ENCODE measurements at regions not wholly inside any gene's neighbourhood (a gene's known extent, or its start where the extent isn't known, plus 50 kb on each side); places are given as distances from the start of the nearest gene placed in this dataset.
A peak's percentile ranks its signal among the peaks of the same experiment; 100 is the strongest.

DNA sequence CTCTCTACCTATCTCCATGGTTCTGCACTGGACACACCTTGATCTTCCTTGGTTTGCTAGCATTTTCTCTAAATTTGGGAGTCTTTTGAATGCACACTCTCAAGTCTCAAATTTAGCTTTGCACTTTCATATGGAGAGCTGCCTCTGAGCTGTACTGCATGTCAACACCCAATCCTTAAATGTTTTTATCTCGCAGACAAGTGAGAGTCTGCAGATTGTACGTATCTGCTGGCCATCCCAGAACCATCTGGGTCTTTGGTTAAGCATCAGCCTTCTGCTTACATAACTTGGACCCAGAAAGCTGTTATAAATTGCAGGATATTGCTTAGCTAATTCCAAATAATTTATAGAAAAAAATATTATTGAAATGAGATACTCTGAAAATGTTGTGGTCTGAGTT is 111.4 kb upstream of the GRAMD2B start:
- no peak for DNase-seq

DNA sequence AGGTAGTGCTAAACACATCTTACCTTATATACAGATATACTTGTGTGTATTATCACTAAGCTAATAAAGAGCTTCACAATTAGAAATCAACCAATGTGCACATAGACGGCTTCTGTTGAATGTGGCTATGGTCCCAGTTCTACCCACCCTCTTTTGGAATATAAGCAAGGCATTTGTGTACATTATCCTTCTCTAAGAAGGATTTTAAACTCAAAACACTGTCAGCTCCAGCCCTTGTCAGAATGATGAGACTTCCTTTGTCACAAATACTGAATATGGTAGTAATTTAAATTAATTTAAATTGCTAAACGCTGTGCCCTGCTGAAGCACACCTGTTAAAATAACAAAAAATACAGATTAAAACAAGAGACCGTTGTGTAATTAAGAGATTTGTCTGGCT is 107.9 kb upstream of the GRAMD2B start:
- no peak for DNase-seq

DNA sequence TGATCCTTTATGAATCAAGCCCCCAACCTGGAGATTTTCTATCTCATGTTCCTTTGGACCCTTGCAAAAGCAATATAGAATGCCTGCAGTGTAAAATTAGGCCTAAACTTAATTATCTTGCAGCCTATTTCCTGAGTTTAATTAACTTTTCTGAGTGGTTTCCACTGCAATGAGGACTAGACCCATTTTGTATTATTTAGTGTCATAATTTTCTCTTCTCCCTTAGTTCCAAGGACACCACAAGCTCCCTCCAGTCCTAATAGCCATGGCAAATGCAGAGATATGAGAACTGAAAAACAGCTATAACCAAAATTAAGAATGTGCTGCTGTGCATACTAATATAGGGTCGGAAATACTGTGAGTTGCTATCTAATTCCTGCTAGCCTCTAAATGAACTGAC is 90.9 kb upstream of the GRAMD2B start:
- DNase-seq, result no peak

DNA sequence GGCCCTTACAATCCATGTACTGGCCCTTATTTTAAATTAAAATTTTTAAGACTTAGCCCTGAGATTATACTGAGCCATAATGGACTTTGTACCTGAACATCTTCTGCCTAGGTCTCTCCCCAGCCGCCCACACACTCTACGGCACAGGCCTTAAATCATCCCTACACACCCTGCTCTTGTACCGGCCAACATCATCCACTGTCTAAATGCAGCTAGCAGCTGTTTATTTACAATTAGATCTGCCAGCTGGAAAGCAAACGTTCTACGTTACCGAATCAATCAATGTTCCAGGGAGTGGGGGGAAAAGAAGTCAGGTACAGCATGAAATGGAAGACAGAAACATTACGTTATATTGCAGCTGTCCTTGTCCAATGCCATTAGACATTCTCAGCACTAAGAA is 88.4 kb upstream of the GRAMD2B start:
- no peak for DNase-seq

DNA sequence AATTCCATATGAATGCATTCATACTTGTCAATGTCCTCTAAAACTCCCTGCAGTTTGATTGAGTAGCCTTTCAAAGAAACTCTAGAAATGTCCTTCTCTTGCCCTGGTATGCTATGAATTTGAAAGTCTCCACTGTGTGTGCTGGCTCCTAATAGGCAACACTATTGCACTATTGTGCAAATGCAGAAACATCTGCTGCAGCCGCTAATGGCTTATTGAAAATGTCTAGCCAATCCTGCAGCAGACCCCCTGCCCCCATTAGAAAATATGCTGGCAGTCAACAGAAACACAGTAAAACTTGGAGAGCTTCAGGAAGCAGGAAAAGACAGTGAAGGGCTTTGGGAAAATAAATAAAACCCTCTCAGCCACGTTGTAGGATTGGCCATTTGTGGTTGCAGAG is 87.3 kb upstream of the GRAMD2B start:
- DNase-seq, result no peak

DNA sequence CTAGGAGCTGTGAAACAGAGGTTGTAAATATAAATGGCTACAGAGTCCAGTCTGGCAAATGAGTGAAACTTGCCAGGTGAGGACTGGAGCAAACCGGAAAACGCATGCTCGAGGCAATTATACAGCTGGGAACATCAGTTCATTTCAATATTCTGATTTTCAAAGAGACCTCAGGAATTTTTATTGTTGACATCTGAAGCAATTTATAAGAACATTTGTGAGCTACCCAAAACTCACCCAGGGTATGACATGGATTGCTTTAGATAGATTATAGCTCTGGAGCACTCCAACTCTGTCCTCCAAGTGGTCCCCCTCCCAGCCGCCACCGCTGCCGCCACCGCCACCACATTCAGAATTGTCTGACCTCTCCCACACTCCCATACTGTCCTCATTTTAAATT is 84.6 kb upstream of the GRAMD2B start:
- DNase-seq, result no peak

DNA sequence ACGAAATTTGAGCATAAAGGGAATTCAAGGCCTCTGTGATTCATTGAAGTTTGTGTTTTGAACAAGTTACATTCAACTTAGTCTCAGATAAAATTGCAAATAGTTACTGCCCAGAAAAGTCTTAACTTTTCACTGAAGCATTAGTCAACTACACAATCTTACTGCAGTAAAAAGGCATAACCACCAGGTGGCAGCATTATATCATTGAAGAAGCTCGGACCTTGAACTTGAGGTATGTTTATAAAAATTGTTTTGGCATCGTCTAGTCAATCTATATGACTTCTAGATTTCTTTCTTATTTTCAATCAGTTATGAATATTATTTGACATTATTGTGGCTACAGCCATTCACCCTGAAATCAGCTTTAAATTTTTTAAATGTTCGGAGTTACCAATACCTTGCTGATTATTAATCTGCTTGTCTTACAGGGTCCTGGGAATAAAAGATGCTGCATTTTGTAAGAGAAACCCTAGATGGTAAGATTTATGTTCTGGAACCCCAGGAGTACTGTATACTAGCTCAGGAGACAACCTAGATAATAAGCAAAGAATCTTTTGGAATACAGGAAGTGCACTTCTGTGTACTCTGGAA is 83.9 kb upstream of the GRAMD2B start:
- peak; percentile 28 for DNase-seq

DNA sequence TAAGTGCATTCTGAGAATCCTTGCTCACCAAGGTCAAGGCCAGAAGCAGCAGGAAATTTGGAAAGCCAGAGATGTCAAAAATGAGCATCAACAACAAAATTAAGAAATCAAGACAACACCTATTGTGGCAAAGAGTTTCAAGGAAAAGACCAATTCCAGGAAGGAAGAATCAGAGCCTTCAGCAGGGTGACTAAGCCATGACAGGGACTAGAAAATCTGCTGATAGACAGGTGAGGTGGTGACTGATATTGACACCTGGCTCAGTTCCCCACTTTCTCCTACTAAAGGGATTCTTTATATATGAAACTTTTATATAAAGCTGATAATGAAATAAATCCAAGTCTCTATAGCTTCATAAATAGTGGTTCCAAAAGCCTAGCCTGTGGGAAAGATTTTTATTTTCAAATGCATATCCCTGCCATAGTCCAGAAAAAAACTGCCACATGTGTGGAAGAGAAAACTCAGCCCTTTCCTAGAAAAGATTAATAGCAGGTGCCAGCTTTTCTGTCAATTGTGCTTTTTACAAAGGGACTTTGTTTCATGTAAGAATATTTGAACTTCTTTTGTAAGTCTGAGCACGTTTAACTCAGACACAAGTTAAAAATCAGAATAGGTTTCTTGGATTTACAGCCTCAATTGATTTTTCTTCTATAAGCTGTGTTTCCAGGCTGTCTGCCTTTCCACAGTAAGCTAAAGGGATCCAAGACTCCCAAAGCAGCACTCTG is 81.1 kb upstream of the GRAMD2B start:
- no peak for DNase-seq

DNA sequence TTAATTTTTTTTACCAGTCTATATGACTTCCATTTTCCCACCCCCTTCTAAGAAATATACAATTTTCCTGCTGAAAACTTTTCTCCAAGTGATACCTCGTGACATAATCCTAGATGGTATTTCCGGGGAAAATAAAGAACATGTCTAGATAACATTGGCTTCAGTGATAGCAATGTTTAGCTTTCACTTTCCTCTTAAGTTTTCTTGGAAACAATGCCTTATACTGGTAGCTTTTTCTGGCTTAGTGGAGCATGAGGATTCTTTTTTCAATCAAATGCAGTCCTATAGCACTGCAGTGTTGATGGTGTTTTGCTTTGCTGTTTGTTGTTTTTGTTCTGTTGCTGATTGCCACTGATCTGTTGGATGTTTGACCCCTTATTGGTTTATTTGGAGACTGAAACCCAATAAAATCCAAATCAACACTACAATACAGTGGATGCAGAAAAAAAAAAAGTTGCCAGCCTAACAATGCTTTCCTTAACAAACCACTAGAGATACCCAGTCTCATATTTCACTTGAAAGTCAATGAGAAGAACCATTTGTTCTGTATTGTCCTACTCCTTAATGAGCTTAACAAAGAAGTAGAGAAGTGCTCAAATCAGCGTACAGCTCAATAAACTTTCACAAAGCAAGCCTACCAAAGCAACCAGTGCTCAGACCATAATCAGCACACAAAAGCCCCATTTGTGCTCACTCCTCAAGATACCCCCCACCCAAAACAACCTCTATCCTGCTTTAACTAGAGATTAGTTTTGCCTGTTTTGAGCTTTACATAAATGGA is 74.2 kb upstream of the GRAMD2B start:
- no peak for DNase-seq

DNA sequence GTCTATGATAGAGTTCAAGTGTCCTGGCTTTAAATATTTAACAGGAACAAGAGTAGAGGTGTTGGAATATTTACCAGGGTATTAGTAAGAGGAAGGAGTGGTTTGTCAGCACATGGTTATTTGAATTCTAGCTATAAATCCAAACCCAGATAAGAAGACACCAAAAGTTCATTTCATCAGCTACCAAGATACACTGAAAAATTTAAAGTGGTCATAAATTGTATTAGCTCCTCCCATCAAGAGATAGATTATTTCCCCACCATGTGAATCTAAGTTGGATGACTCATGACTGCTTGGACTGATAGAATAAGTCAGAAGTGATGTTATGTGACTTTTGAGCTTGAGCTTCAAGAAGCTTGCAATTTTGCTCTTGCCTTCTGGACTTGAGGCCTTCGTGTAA is 72.1 kb upstream of the GRAMD2B start:
- no peak for DNase-seq

DNA sequence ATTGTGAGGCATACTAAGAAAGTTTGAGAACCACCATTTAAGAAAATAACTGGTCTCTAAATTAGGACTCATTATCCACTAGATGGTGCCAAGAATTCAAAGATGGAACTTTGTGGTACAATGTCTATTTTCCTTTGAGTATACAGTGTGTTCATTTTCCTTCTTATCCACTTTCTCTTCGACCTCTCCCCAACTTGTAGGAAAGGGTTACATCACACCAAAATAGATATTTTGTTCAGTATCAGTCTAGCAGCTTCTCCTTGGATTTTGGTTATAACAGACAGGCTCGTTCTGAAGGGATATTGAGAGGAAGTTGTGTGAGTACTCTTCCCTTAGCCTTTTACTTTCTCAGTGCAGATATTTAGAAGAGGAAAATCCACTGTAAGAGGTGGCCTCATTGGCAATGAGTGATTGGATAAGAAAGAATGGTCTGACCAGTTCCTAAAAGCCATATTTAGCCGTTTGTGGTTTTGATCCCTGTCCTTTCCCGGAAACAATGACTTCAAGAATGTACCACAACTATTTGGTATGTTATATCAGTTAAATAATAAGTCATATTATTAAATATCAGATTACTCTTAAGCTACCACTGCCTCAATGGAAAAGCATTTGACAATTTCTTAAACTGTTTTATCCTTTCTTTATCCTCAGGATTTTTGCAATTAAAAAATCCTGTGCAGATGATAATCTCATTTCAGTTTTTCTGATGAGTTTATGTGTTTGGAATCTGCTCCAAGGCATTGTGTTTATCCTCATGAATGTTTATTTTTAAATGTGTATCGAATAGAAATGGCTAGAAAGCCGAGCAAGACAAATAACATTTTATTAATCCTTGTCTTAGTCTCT is 69.0 kb upstream of the GRAMD2B start:
- DNase-seq, result no peak

DNA sequence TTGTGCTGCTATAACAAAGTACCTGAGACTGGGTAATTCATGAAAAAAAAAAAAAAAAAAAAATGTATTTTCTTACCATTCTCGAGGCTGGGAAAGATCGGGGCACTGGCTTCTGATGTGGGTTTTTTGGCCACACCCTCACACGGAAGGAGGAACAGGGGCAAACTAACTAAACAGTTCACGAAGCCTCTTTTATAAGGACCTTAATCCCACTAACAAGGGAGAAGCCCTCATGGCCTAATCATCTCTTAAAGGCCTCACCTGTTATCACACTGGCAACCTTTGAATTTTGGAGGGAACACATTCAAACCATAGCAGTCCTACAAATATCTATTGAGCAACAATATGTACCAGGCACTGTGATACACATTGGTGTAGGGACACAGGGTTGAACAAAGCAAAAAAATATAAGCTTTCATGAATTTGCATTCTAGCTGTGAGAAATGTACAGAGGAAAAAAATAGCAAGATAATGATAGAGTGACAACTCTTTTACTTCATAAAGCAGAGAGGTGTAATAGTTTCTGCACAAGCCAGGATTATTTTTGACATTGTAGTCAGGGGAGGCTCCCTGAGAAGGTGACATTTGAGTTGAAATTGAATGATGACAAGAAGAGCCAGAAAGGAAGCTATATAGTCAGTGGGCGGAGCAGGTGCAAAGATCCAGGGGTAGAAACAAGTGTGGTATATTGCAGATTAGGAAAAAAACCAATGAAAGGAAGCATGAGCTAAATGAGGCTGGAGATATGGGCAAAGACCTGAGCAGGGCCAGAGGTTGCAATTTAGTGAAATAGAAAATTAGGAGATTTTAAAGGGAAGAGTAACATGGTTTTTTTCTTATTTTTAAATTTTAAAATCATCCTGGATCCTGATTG is 68.1 kb upstream of the GRAMD2B start:
- DNase-seq, result no peak

DNA sequence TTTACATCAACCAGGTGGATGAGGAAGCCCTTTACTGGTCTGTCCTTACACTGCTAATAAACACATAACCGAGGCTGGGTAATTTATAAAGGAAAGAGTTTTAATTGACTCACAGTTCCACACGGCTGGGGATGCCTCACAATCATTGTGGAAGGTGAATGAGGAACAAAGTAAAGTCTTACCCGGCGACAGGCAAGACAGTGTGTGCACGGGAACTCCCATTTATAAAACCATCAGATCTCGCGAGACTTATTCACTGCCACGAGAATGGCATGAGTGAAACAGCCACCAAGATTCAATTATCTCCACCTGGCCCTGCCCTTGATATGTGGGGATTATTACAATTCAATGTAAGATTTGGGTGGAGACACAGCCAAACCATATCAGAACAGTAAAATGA is 67.3 kb upstream of the GRAMD2B start:
- no peak for DNase-seq

DNA sequence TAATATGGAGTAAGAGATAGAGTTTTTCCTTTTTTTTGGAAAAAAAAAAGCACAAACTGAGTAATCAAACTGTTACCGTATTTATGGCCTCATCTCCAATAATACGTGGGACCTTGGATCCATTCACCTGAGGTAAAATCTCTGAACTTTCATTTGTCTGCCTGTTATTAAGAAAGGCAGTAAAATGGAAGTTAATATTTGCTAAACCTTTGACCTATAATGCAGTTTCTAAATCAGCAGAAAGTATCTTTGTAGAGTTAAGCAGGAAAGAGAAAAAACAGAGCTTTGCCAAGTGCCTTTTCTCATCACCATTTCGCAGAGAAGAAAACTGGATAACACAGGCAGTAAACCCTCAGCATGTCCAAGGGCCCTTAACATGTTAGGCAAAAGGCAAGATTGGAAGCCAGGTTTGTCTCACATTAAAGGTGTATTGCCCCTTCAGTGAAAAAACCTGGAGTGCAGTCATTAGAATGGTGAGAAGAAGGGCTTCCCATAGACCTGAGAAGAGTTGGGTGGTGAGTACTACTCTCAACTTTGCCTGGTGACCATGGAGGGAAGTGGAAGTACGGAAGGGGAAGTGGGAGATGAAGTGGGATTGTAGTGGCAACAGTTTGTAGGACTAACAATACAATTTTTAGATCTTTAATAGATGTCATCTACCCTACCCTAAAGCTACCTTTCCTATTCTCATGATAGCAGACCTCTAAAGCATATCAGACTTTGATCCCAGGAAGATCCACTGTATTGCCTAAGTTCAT is 65.4 kb upstream of the GRAMD2B start:
- no peak for DNase-seq

DNA sequence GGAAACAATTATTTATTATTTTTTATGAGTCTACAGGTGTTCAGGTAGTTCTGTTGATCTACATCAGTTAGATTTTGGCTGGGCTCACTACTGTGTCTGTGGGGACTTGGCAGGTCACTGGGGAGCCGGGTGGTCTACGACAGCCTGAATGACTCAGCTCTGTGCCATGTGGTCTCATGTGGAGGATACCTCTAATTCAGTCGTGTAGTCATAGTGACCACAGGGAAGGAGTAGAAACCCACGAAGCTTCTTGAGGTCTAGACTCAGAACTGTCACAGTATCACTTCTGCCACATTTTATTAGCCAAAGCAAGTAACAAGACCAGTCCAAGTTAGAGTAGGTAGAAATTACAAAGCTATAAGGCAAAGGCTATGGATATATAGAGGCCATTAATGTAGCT is 64.7 kb upstream of the GRAMD2B start:
- no peak for DNase-seq

DNA sequence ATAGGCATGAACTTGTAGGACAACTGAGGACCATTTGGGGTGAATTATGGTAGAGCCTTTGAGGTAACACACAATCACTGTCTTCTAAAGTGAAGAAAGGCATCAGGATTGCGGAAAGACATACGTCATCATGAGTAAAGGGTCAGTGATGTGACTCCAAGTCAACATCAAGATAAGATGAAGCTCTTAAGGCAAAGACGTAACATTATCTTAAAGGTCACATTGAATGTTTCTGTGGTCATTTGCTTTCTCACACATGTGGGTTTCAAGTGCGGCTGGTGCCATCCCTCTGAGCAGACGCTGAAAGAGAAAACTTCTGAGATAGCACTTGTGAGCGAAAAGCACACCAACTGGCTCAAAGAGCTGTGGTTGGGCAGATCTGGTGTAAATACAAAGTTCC is 63.3 kb upstream of the GRAMD2B start:
- DNase-seq, result no peak

DNA sequence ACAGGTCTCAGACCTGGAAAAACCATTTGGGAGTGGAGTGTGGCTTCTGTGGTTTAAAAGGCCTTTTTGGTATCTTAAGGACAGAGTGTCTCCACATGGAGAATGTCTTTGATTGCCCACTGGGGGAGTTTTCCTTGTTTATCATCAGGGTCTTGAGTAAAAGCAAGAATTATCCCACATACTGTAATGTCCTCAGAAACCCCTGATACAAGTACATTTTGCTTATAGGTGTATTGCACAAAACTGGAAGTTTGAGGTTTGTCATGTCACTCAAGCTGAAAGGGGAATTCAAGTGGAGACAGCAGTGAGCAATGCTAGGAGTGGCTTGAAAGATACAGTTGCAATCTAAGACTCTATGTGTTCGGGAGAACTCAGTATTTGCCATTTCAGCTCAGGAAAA is 62.7 kb upstream of the GRAMD2B start:
- no peak for DNase-seq

DNA sequence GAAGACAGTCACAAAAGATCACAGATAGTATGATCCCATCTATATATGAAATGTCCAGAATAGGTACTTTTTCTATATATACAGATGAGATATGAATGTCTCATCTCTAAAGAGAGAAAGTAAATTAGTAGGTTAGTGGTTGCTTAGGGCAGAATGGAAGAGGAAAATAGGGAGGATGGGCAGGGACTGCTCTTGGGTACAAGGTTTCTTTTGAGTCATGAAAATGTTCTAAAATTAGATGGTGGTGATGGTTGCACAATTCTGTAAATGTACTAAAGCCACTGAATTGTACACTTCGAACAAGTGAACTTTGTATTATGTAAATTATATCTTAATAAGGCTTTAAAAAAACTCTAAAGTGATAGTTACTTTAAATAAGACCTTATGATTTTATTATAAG is 59.6 kb upstream of the GRAMD2B start:
- no peak for DNase-seq

DNA sequence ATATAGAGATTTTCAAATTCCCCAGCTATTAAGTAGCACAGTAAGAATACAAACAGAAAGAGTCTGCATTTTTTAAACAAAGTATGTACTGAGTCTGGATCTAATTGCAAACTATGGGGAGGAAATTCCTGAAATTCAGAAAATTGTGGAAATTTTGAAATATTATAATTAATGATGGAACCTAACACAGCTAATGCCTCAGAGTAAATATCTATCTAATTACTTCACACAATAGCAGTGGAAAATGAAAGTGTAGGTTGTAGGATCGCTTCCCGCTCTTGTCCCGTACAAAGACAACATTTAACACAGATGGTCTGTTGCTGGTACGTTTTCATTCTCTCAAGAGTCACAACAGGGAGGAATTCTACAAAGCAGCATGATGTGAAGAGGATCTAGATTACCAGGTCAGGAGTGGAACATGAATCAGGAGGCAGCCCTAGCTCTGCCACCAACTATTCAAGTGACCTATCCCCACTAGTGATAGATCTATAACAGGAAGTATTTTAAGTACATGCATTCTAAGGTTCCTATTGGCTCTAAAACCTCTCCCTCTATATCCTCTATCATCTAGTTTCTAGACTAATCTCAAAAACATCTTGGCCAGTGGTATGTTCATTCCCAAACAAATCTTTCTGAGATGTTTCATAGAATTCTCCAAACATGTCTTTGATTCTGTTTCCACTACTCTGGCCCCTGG is 58.9 kb upstream of the GRAMD2B start:
- no peak for DNase-seq

DNA sequence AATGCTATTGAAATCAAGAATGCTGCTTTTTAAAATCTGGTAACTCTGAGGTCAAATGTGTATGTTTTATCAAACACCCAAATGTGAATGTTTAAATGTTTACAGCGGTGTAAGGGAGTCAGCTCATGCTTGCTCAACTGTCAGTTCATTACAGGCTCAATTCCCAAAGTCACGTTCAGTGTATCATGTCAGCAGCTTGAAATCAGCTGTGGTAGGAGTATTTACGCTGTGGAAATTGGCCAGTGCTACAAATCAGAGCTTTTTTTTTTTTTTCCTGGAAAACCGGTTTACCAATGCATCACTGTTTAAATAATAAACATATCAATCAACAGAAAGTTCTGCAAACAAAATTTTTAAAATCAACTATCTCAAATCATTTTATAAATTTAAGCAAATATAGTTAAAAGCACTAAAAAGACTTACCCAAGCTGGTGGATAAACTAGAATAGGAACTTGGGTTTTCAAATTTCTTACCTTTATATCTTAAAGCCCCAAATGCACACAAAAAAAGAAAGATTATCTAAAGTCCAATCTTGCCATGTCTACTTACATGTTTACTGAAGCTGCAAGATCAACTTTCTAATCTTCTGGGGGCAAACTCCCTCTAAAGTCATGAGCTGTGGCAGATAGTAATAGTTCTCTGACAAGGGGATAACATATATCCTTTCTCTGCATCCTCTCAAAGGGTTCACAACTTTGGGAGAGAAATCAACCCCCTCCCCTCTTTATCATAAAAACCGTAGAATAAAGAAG is 57.6 kb upstream of the GRAMD2B start:
- no peak for DNase-seq
